Karpas-422 (cell line): ENCODE measurements at regions not wholly inside any gene's neighbourhood (a gene's known extent, or its start where the extent isn't known, plus 50 kb on each side); places are given as distances from the start of the nearest gene placed in this dataset.

Experiments used
- DNase-seq: peaks from one replicate; pipeline ENCODE4 v3.0.0-alpha.2; 2015
- H2AFZ ChIP-seq: fragments of 200-600 bp; sonication (generic); 2 replicates; pipeline ENCODE4 v1.6.1; 2014; ENCODE audit warnings: antibody characterized with exemption, low read length, mixed read lengths
- H3K27ac ChIP-seq: fragments of 200-600 bp; sonication (generic); 2 replicates; pipeline ENCODE4 v1.5.1; 2014; ENCODE audit warnings: mild to moderate bottlenecking, low read length, moderate library complexity
- H3K27me3 ChIP-seq: fragments of 200-600 bp; sonication (generic); 2 replicates; pipeline ENCODE4 v1.6.1; 2014; ENCODE audit warnings: low read length, mixed read lengths
- H3K36me3 ChIP-seq: fragments of 200-600 bp; sonication (generic); 2 replicates; pipeline ENCODE4 v1.6.1; 2014; ENCODE audit warnings: low read length, mixed read lengths; ENCODE audit not compliant: insufficient read depth
- H3K4me1 ChIP-seq: fragments of 200-600 bp; sonication (generic); 2 replicates; pipeline ENCODE4 v1.6.1; 2014; ENCODE audit warnings: mild to moderate bottlenecking, low read length, mixed read lengths
- H3K4me2 ChIP-seq: fragments of 200-600 bp; sonication (generic); 2 replicates; pipeline ENCODE4 v1.6.1; 2014; ENCODE audit warnings: low read length, low read depth, mild to moderate bottlenecking; ENCODE audit not compliant: poor library complexity, severe bottlenecking
- H3K4me3 ChIP-seq: fragments of 200-600 bp; sonication (generic); 2 replicates; pipeline ENCODE4 v1.5.1; 2014; ENCODE audit warnings: mild to moderate bottlenecking, antibody characterized with exemption, low read length, mixed read lengths
- H3K79me2 ChIP-seq: fragments of 200-600 bp; sonication (generic); 2 replicates; pipeline ENCODE4 v1.6.1; 2014; ENCODE audit warnings: mild to moderate bottlenecking, low read length, mixed read lengths
- H3K9ac ChIP-seq: fragments of 200-600 bp; sonication (generic); 2 replicates; pipeline ENCODE4 v1.6.0; 2014; ENCODE audit warnings: low read length
- H3K9me2 ChIP-seq: fragments of 200-600 bp; sonication (generic), shearing (Covaris generic); replicated peaks from 2 replicates; pipeline ENCODE4 v1.6.0; 2014; ENCODE audit warnings: mild to moderate bottlenecking, low read length, moderate library complexity; ENCODE audit not compliant: insufficient read depth
- H3K9me3 ChIP-seq: fragments of 300-700, 200-600 bp; sonication (generic); 2 replicates; pipeline ENCODE4 v1.6.1; 2014; ENCODE audit warnings: low read length, mixed read lengths
- H4K20me1 ChIP-seq: fragments of 200-600 bp; sonication (generic); 2 replicates; pipeline ENCODE4 v1.6.1; 2014; ENCODE audit warnings: mild to moderate bottlenecking, antibody characterized with exemption, low read length, low read depth; ENCODE audit not compliant: insufficient read depth

- Histone ChIP-seq H3K27me3 (no peaks in the 10 kb centered on the region), H3K9me2 (no peaks in the 10 kb centered on the region), H3K4me3 (no peak overlapping the region), H3K4me1 (no peaks in the 10 kb centered on the region), H3K79me2 (no peaks in the 10 kb centered on the region), H3K36me3 (no peaks in the 10 kb centered on the region), H3K9me3 (no peaks in the 10 kb centered on the region), H3K4me2 (no peak overlapping the region), H3K9ac (no peak overlapping the region), H4K20me1 (no peaks in the 10 kb centered on the region), H3K27ac (no peak overlapping the region), H2AFZ (no peak overlapping the region)
- DNase-seq: no peak
These were observed 310.6 kb upstream of the AADAT start for GRCh38 chr4:170400361-170400760.

- Histone ChIP-seq H3K4me3 (no peak overlapping the region), H3K9me2 (no peaks in the 10 kb centered on the region)
These were observed 310.0 kb upstream of the AADAT start for GRCh38 chr4:170399581-170400293.

GRCh38 chr4:170398218-170398617 is 308.5 kb upstream of the AADAT start:
- Histone ChIP-seq H3K4me3 (no peak overlapping the region), H3K4me1 (no peaks in the 10 kb centered on the region), H3K27me3 (no peaks in the 10 kb centered on the region), H2AFZ (no peak overlapping the region), H3K9me2 (no peaks in the 10 kb centered on the region), H3K4me2 (no peak overlapping the region), H3K79me2 (no peaks in the 10 kb centered on the region), H3K9me3 (no peaks in the 10 kb centered on the region), H3K36me3 (no peaks in the 10 kb centered on the region), H3K27ac (no peak overlapping the region), H3K9ac (no peak overlapping the region), H4K20me1 (no peaks in the 10 kb centered on the region)
- DNase-seq: no peak

More at GRCh38 chr4:170399581-170400293, 310.0 kb upstream of the AADAT start:
- Histone ChIP-seq H4K20me1 (no peaks in the 10 kb centered on the region), H3K27me3 (no peaks in the 10 kb centered on the region), H3K9me3 (no peaks in the 10 kb centered on the region), H3K4me1 (no peaks in the 10 kb centered on the region), H3K36me3 (no peaks in the 10 kb centered on the region), H3K79me2 (no peaks in the 10 kb centered on the region), H3K4me2 (no peak overlapping the region), H3K27ac (no peak overlapping the region), H2AFZ (no peak overlapping the region), H3K9ac (no peak overlapping the region)
- DNase-seq: no peak

- no peaks in the 10 kb centered on the region for H3K9me2 ChIP-seq
- no peaks in the 10 kb centered on the region for H3K79me2 ChIP-seq
- no peaks in the 10 kb centered on the region for H3K27me3 ChIP-seq
- no peak overlapping the region for H2AFZ ChIP-seq
- H3K4me3 ChIP-seq: no peak overlapping the region
- H3K27ac ChIP-seq: no peak overlapping the region
- H3K9ac ChIP-seq: no peak overlapping the region
- H3K4me1 ChIP-seq: no peaks in the 10 kb centered on the region
- DNase-seq: no peak
- no peaks in the 10 kb centered on the region for H4K20me1 ChIP-seq
- H3K9me3 ChIP-seq: no peaks in the 10 kb centered on the region
- H3K4me2 ChIP-seq: no peak overlapping the region
- no peaks in the 10 kb centered on the region for H3K36me3 ChIP-seq
These were observed 306.0 kb upstream of the AADAT start for GRCh38 chr4:170395773-170396172.

- no peak for DNase-seq
- H3K4me3 ChIP-seq: no peak overlapping the region
- no peaks in the 10 kb centered on the region for H3K9me3 ChIP-seq
- H3K79me2 ChIP-seq: no peaks in the 10 kb centered on the region
- no peak overlapping the region for H3K9ac ChIP-seq
- no peaks in the 10 kb centered on the region for H4K20me1 ChIP-seq
- no peak overlapping the region for H3K27ac ChIP-seq
- H3K27me3 ChIP-seq: no peaks in the 10 kb centered on the region
- H2AFZ ChIP-seq: no peak overlapping the region
- H3K9me2 ChIP-seq: no peaks in the 10 kb centered on the region
- H3K4me1 ChIP-seq: no peaks in the 10 kb centered on the region
- H3K4me2 ChIP-seq: no peak overlapping the region
- no peaks in the 10 kb centered on the region for H3K36me3 ChIP-seq
These were observed 301.4 kb upstream of the AADAT start for GRCh38 chr4:170391066-170391740.

GRCh38 chr4:170389411-170389810 is 299.7 kb upstream of the AADAT start:
- H3K36me3 ChIP-seq: no peaks in the 10 kb centered on the region
- no peak overlapping the region for H3K27ac ChIP-seq
- H3K9me2 ChIP-seq: no peaks in the 10 kb centered on the region
- no peak overlapping the region for H2AFZ ChIP-seq
- no peak overlapping the region for H3K9ac ChIP-seq
- H4K20me1 ChIP-seq: no peaks in the 10 kb centered on the region
- no peaks in the 10 kb centered on the region for H3K79me2 ChIP-seq
- H3K4me2 ChIP-seq: no peak overlapping the region
- DNase-seq: no peak
- no peaks in the 10 kb centered on the region for H3K9me3 ChIP-seq
- no peak overlapping the region for H3K4me3 ChIP-seq
- H3K4me1 ChIP-seq: no peaks in the 10 kb centered on the region
- H3K27me3 ChIP-seq: no peaks in the 10 kb centered on the region

- Histone ChIP-seq H3K36me3 (no peaks in the 10 kb centered on the region), H3K4me1 (no peaks in the 10 kb centered on the region), H3K9me3 (no peaks in the 10 kb centered on the region), H3K27me3 (no peaks in the 10 kb centered on the region), H3K4me2 (no peak overlapping the region), H3K9me2 (no peaks in the 10 kb centered on the region), H4K20me1 (no peaks in the 10 kb centered on the region), H3K4me3 (no peak overlapping the region), H3K79me2 (no peaks in the 10 kb centered on the region), H3K27ac (no peak overlapping the region), H3K9ac (no peak overlapping the region), H2AFZ (no peak overlapping the region)
- no peak for DNase-seq
These were observed 298.5 kb upstream of the AADAT start for GRCh38 chr4:170388255-170388654.

GRCh38 chr4:170386971-170387370 is 297.2 kb upstream of the AADAT start:
- H3K79me2 ChIP-seq: no peaks in the 10 kb centered on the region
- DNase-seq: no peak
- no peak overlapping the region for H2AFZ ChIP-seq
- H3K9me3 ChIP-seq: no peaks in the 10 kb centered on the region
- H3K9ac ChIP-seq: no peak overlapping the region
- no peak overlapping the region for H3K27ac ChIP-seq
- no peak overlapping the region for H3K4me3 ChIP-seq
- no peak overlapping the region for H3K4me2 ChIP-seq
- H3K4me1 ChIP-seq: no peaks in the 10 kb centered on the region
- H3K36me3 ChIP-seq: no peaks in the 10 kb centered on the region
- H3K9me2 ChIP-seq: no peaks in the 10 kb centered on the region
- H4K20me1 ChIP-seq: no peaks in the 10 kb centered on the region
- H3K27me3 ChIP-seq: no peaks in the 10 kb centered on the region
